ENCODE measurements at regions not wholly inside any gene's neighbourhood (a gene's known extent, or its start where the extent isn't known, plus 50 kb on each side); places are given as distances from the start of the nearest gene placed in this dataset.

- no peak for TF ChIP-seq EZH2 (IDR thresholded peaks at IDR 0.05; ENCODE audit: low read depth)
- TF ChIP-seq CTCF (conservative IDR thresholded peaks at IDR 0.05), result no peak
- H3K9me2 ChIP-seq (ENCODE audit: insufficient read depth), result no peaks in the 10 kb centered on the region
Measured at GRCh38 chr2:120805011-120805410, 69.3 kb downstream of the GLI2 start.

GRCh38 chr2:120805602-120806001, 69.9 kb downstream of the GLI2 start:
- Histone ChIP-seq H4K20me1 (ENCODE audit: insufficient read depth) (no peaks in the 10 kb centered on the region), H3K4me1 (replicated peaks; ENCODE audit: insufficient read depth) (no peaks in the 10 kb centered on the region), H3K9me2 (ENCODE audit: insufficient read depth) (no peaks in the 10 kb centered on the region), H3K4me3 (no peak overlapping the region), H3K27ac (no peak overlapping the region), H3K27me3 (ENCODE audit: insufficient read depth, low read depth) (peaks cover 31% of the 10 kb centered on the region; the same call in 1 of the 2 replicates), H3K9me3 (ENCODE audit: insufficient read depth, low read depth) (no peaks in the 10 kb centered on the region), H3K4me2 (no peak overlapping the region), H2AFZ (no peak overlapping the region), H3K36me3 (ENCODE audit: low read depth) (no peaks in the 10 kb centered on the region), H3K79me2 (ENCODE audit: low read depth) (no peaks in the 10 kb centered on the region), H3F3A (ENCODE audit: insufficient read depth, low read depth) (no peaks in the 10 kb centered on the region)
- BruUV-seq (replicated peaks), result no TSS peak
- no peak for DNase-seq
- POLR2A ChIA-PET (ENCODE audit: unreplicated experiment), result interaction anchor here (0.6 kb wide), 1 partner anchor 12 kb away, joined by 6 read pairs; no protein-coding TSS in a partner anchor
- TF ChIP-seq CTCF (conservative IDR thresholded peaks at IDR 0.05), result no peak
- TF ChIP-seq EZH2 (IDR thresholded peaks at IDR 0.05; ENCODE audit: low read depth), result no peak
- intact Hi-C loops (cut with micrococcal nuclease; ENCODE audit: unreplicated experiment), result no loop called here
- CTCF ChIA-PET, result no interaction called here

More at GRCh38 chr2:120805011-120805410, 69.3 kb downstream of the GLI2 start:
- Histone ChIP-seq H3K79me2 (ENCODE audit: low read depth) (no peaks in the 10 kb centered on the region), H4K20me1 (ENCODE audit: insufficient read depth) (no peaks in the 10 kb centered on the region), H3K4me1 (replicated peaks; ENCODE audit: insufficient read depth) (no peaks in the 10 kb centered on the region), H3K9me3 (ENCODE audit: insufficient read depth, low read depth) (no peaks in the 10 kb centered on the region), H3K4me2 (no peak overlapping the region), H3F3A (ENCODE audit: insufficient read depth, low read depth) (no peaks in the 10 kb centered on the region), H2AFZ (no peak overlapping the region), H3K27ac (no peak overlapping the region), H3K36me3 (ENCODE audit: low read depth) (no peaks in the 10 kb centered on the region), H3K4me3 (no peak overlapping the region), H3K27me3 (ENCODE audit: insufficient read depth, low read depth) (peaks cover 30% of the 10 kb centered on the region; the same call in 1 of the 2 replicates)
- BruUV-seq (replicated peaks), result no TSS peak
- DNase-seq, result no peak
- CTCF ChIA-PET, result no interaction called here
- POLR2A ChIA-PET (ENCODE audit: unreplicated experiment), result no interaction called here
- intact Hi-C loops (cut with micrococcal nuclease; ENCODE audit: unreplicated experiment), result no loop called here

GRCh38 chr2:120807751-120808150, 72.1 kb downstream of the GLI2 start:
- ChIA-PET POLR2A (ENCODE audit: unreplicated experiment) (no interaction called here), CTCF (no interaction called here)
- Histone ChIP-seq H3K4me2 (no peak overlapping the region), H3K36me3 (ENCODE audit: low read depth) (no peaks in the 10 kb centered on the region), H3K27ac (no peak overlapping the region), H3K27me3 (ENCODE audit: insufficient read depth, low read depth) (peaks cover 38% of the 10 kb centered on the region; the same call in 1 of the 2 replicates), H2AFZ (no peak overlapping the region), H4K20me1 (ENCODE audit: insufficient read depth) (no peaks in the 10 kb centered on the region), H3K9me3 (ENCODE audit: insufficient read depth, low read depth) (no peaks in the 10 kb centered on the region), H3K4me3 (no peak overlapping the region), H3K79me2 (ENCODE audit: low read depth) (no peaks in the 10 kb centered on the region), H3F3A (ENCODE audit: insufficient read depth, low read depth) (no peaks in the 10 kb centered on the region), H3K4me1 (replicated peaks; ENCODE audit: insufficient read depth) (no peaks in the 10 kb centered on the region), H3K9me2 (ENCODE audit: insufficient read depth) (no peaks in the 10 kb centered on the region)
- TF ChIP-seq CTCF (conservative IDR thresholded peaks at IDR 0.05), result no peak
- TF ChIP-seq EZH2 (IDR thresholded peaks at IDR 0.05; ENCODE audit: low read depth), result no peak
- no TSS peak for BruUV-seq (replicated peaks)
- DNase-seq, result no peak
- intact Hi-C loops (cut with micrococcal nuclease; ENCODE audit: unreplicated experiment), result no loop called here
